AG04450 (cell line): ENCODE measurements at regions not wholly inside any gene's neighbourhood (a gene's known extent, or its start where the extent isn't known, plus 50 kb on each side); places are given as distances from the start of the nearest gene placed in this dataset.

Experiments used
- CTCF ChIA-PET: fragments of 300-600, 350-600 bp; formaldehyde crosslinking; extraction: SDS; loops from one replicate; lab custom pipeline; 2022; ENCODE audit warnings: antibody characterized with exemption, inconsistent platforms; lab: Charles Lee
- POLR2A ChIA-PET: fragments of 350-600 bp; formaldehyde crosslinking; extraction: SDS; loops from one replicate; lab custom pipeline; 2021; ENCODE audit warnings: antibody characterized with exemption, inconsistent platforms; lab: Yijun Ruan, JAX
- DNase-seq: peaks from one replicate; pipeline ENCODE4 v3.0.0-alpha.2; 2011; ENCODE audit warnings: low read depth, low spot score
- H3K27ac ChIP-seq: one replicate; pipeline ENCODE4 v1.5.1; 2012; ENCODE audit warnings: low read depth, low read length, control low read depth
- H3K27me3 ChIP-seq: one replicate; pipeline ENCODE4 v1.6.0; 2012; ENCODE audit warnings: low read length; ENCODE audit not compliant: control insufficient read depth, insufficient read depth
- H3K4me3 ChIP-seq: 2 replicates; pipeline ENCODE4 v1.5.1; 2011; ENCODE audit warnings: mild to moderate bottlenecking, low read depth, low read length, control low read depth
- H3K9me3 ChIP-seq: 2 replicates; pipeline ENCODE4 v1.5.1; 2012; ENCODE audit warnings: low read length; ENCODE audit not compliant: control insufficient read depth, insufficient read depth
- CTCF ChIP-seq: IDR thresholded peaks from 2 replicates; pipeline ENCODE4 v1.5.1; 2011; ENCODE audit warnings: low read depth, low read length, control low read depth, inconsistent platforms

DNA sequence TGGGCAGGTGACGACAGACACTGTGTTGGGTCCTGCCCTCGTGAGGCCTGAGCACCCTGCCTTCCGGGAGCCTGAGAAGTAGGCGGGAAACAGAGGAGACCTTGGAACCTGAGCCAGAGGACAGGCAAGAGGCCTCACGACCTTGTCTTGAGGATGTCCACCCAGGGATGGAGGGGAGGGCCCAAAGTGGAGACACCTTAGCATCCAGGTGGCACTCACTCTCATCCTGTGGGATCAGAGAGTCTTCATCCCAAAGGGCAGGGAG lies 347.2 kb downstream of the NPHP4 start:
- POLR2A ChIA-PET, result no interaction called here
- H3K4me3 ChIP-seq, result no peak overlapping the region
- no peak for DNase-seq
- H3K27ac ChIP-seq, result no peak overlapping the region
- no peaks in the 10 kb centered on the region for H3K27me3 ChIP-seq
- TF ChIP-seq CTCF, result no peak
- peaks cover 73% of the 10 kb centered on the region for H3K9me3 ChIP-seq
- CTCF ChIA-PET, result no interaction called here

- Histone ChIP-seq H3K4me3 (no peak overlapping the region), H3K9me3 (peaks cover 68% of the 10 kb centered on the region), H3K27me3 (no peaks in the 10 kb centered on the region), H3K27ac (no peak overlapping the region)
- TF ChIP-seq CTCF, result no peak
- ChIA-PET CTCF (no interaction called here), POLR2A (no interaction called here)
- DNase-seq, result no peak
Observed at GRCh38 chr1:5644281-5645134, 347.7 kb downstream of the NPHP4 start.

- H3K9me3 ChIP-seq, result peaks cover 67% of the 10 kb centered on the region
- ChIA-PET POLR2A (no interaction called here), CTCF (no interaction called here)
- no peaks in the 10 kb centered on the region for H3K27me3 ChIP-seq
- H3K27ac ChIP-seq, result no peak overlapping the region
- H3K4me3 ChIP-seq, result no peak overlapping the region
- no peak for DNase-seq
- TF ChIP-seq CTCF, result no peak
Observed at GRCh38 chr1:5643360-5644107, 348.7 kb downstream of the NPHP4 start.

DNA sequence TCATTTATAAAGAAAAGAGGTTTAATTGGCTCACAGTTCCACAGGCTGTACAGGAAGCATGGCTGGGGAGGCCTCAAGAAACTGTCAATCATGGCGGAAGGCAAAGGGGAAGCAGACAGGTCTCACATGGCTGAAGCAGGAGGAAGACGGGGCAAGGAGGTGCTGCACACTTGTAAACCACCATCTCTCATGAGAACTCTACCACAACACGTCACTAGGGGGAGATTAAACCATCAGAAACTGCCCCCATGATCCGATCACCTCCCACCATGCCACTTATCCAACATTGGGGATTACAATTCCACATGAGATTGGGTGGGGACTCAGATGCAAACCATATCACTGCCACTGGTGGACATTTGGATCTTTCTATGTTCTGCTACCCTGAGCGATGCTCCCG lies 351.4 kb downstream of the NPHP4 start:
- ChIA-PET CTCF (no interaction called here), POLR2A (no interaction called here)
- Histone ChIP-seq H3K27ac (no peak overlapping the region), H3K4me3 (no peak overlapping the region), H3K9me3 (peaks cover 53% of the 10 kb centered on the region), H3K27me3 (no peaks in the 10 kb centered on the region)
- no peak for TF ChIP-seq CTCF
- DNase-seq, result no peak

- DNase-seq, result no peak
- ChIA-PET CTCF (no interaction called here), POLR2A (no interaction called here)
- TF ChIP-seq CTCF, result no peak
- Histone ChIP-seq H3K27me3 (no peaks in the 10 kb centered on the region), H3K27ac (no peak overlapping the region), H3K4me3 (no peak overlapping the region), H3K9me3 (peaks cover 54% of the 10 kb centered on the region)
Observed at GRCh38 chr1:5639106-5639722, 353.0 kb downstream of the NPHP4 start.
